HepG2 (cell line): ENCODE measurements at regions not wholly inside any gene's neighbourhood (a gene's known extent, or its start where the extent isn't known, plus 50 kb on each side); places are given as distances from the start of the nearest gene placed in this dataset.

Source experiments
- CHD4 ChIP-seq: fragments of 200-600 bp; sonication (generic); IDR thresholded peaks from 2 replicates; pipeline ENCODE4 v1.7.0; 2017; ENCODE audit warnings: mild to moderate bottlenecking, low read length, borderline replicate concordance
- EZH2 ChIP-seq: conservative IDR thresholded peaks from 2 replicates; pipeline ENCODE4 v1.6.1; 2012; ENCODE audit warnings: mild to moderate bottlenecking, low read depth, low read length, moderate library complexity
- GLI4 ChIP-seq: sonication (generic); formaldehyde crosslinking; IDR thresholded peaks from 2 replicates; pipeline ENCODE4 v1.5.1; 2020; ENCODE audit warnings: missing genetic modification reagents, mild to moderate bottlenecking, moderate library complexity, borderline replicate concordance
- GTF2F1 ChIP-seq: fragments of 150-350 bp; IDR thresholded peaks from 2 replicates; pipeline ENCODE4 v1.6.1; 2014; ENCODE audit warnings: low read length
- IKZF4 ChIP-seq: sonication (generic); formaldehyde crosslinking; IDR thresholded peaks from 2 replicates; pipeline ENCODE4 v1.5.1; 2020; ENCODE audit warnings: borderline replicate concordance, mild to moderate bottlenecking, low read depth, missing genetic modification reagents; ENCODE audit errors: not compliant biosample characterization
- KLF6 ChIP-seq: IDR thresholded peaks from 2 replicates; pipeline ENCODE4 v1.8.0; 2016; ENCODE audit warnings: missing biosample characterization, missing genetic modification reagents
- MXI1 ChIP-seq: IDR thresholded peaks from 3 replicates; pipeline ENCODE4 v1.6.1; 2012; ENCODE audit warnings: low read depth, low read length, inconsistent platforms, borderline replicate concordance
- NPAS2 ChIP-seq: sonication (generic); formaldehyde crosslinking; IDR thresholded peaks from 2 replicates; pipeline ENCODE4 v1.8.0; 2022; ENCODE audit warnings: mild to moderate bottlenecking, missing genetic modification reagents, borderline replicate concordance
- TAF1 ChIP-seq: sonication (generic); formaldehyde crosslinking; IDR thresholded peaks from 2 replicates; pipeline ENCODE4 v1.4.0; 2020; ENCODE audit warnings: missing genetic modification reagents
- ZNF225 ChIP-seq: sonication (generic); formaldehyde crosslinking; IDR thresholded peaks from 2 replicates; pipeline ENCODE4 v1.4.0; 2020; ENCODE audit warnings: mild to moderate bottlenecking, missing genetic modification reagents
- ZNF263 ChIP-seq: sonication (generic); formaldehyde crosslinking; IDR thresholded peaks from 2 replicates; pipeline ENCODE4 v1.4.0; 2020; ENCODE audit warnings: missing genetic modification reagents

DNA sequence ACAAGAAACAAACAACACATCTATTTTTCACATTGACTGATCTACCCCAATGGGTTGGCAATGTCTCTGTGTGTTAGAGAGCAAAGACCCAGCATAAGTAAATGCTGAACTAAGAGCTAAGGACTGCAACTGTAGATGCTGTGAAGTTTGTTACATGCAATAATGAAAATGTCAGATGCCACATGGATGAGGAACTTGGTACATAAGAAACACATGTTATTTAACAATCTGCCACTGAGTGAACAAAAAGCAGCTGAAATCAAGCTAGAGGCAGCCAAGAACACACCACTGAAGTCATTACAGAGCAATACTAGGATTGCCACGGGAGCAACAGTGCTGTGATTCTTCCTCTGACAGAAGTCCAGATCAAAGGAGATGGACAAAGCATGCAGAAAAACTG is 389.4 kb downstream of the CDH2 start:
- TF ChIP-seq KLF6 (CRISPR knock-in tag) (no peak), GTF2F1 (no peak), CHD4 (no peak), GLI4 (CRISPR knock-in tag) (no peak), NPAS2 (no peak), ZNF263 (CRISPR knock-in tag) (no peak), IKZF4 (CRISPR knock-in tag) (no peak), TAF1 (no peak), EZH2 (no peak), ZNF225 (CRISPR knock-in tag) (no peak), MXI1 (no peak)
